Activated T-helper 1 cell treated with Interleukin-2 at 50 U/mL for 16 hours (primary cell): ENCODE measurements at regions not wholly inside any gene's neighbourhood (a gene's known extent, or its start where the extent isn't known, plus 50 kb on each side); places are given as distances from the start of the nearest gene placed in this dataset.

Experiments
- DNase-seq: peaks from one replicate; pipeline ENCODE4 v3.0.0-alpha.2; 2020; ENCODE audit warnings: low read depth

DNA sequence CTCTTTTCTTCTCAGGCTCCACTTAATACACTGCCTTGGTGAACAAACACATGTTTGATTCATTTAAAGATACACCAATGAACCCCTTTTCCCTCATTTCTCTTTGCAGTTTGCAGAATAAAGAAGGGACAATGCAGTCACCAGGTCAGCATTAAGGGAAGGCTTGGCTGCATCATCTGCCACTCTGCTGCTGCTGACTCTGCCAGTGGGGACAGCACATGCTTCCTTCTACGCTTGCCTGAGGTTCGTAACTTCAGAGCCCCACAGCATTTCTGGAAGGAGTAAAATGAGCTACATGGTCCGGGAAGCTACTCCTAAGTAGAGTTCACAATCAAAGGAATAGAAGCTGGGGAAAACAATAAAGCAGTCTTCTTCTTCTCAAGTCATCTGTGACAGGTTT, 178.9 kb upstream of the GATB start:
- no peak for DNase-seq

DNA sequence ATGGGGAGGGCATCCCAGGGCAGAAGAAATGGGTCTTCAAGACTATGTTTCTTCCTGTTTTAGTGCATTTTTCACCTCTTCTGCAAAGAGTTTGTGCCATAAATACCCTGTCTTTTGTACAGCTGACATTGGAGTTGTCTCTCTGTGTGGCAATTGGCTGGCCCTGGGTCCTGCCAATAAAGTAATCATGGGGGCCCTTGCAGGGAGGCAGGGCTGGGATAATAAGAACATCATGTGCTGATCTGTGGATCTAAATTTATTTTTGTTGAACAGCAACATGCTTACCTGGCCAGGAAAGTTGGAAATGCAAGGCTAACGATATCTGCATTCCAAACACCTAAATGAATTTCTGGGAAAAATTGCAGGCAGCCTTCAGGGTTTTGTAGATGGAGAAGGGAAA, 174.6 kb upstream of the GATB start:
- no peak for DNase-seq

DNA sequence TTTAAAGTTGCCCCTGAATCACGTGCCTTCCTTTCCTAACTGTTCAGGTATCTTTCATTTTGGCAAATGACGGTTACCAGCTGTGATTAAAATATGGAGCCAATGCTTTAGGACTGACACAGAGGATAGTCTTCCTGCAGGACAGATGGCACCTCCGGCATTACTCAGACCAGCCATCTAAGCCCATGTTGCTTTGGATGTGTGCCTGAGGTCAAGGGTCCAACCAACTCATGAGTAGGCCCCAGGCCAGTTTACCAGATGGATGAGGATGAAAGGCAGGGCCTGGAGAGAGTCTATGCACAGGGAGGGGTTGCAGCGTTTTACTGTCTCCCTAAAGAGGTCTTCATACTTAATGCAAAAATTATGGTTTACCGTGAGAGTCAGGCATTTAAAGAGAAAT, 174.0 kb upstream of the GATB start:
- DNase-seq: no peak

DNA sequence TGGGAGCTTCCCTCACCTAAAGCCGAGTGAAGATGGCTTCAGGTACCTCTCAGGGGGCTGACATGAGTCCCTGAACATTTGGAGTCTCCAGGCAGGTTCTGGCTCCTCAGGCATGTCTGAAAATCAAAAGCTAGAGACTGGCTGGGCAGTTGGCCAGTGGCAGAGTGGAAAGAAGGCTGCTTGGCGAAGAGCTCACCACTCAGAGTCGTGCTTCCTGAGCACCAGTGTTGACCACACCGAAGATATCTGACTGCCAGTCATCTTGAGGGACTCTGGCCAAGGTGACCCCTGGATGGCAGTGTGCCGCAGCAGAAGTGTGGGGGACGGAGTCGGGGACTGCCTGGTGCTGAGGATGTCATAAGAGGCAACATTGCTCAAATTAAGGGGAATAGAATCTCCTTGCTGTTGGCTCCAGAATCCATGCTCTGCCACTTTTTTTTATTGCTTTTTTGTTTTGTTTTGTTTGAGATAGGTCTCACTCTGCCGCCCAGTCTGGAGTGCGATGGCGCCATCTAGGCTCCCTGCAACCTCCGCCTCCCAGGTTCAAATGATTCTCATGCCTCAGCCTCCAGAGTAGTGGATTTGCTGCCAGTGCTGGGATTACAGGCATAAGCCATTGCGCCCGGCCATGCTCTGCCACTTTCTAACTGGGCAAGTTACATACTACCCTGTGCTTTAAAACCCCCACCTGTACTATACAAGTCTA, 172.5 kb upstream of the GATB start:
- no peak for DNase-seq

DNA sequence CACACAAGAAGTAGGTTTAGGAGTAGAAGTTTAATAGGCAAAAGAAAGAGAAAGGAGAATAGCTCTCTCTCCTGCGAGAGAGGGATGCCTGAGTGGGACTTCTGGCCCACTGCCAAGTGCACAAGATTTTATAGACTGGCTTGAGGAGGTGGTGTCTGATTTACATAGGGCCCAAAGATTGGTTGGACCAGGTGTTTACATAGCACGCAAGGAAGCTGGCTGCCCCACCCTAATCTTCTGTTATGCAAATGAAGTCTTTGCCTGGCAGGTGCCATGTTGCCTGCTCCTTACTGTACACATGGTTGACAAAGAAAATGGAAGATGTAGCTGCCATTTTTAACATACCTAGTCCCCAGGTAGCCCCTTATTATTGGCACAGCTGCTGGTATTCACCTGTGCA, 170.8 kb upstream of the GATB start:
- no peak for DNase-seq

DNA sequence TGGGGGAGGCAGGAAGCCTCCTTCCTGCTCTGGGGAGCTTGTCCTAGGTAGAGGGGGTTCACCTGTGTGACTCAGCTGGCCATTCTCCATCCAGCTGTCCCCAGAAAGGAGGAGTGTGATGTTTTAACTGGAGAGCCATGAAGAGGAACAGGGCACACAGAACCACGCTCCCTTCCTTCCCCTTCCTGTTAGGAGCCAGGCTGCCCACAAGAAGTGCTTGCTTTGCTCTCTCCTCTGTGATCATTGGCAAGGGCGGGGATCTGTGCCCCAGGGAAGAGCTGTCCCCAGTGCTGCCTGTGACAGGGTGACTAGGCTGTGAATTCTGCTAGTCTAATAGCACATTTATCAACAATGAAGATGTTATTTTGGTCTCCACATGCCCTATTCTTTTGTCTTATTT, 169.6 kb upstream of the GATB start:
- DNase-seq: no peak

DNA sequence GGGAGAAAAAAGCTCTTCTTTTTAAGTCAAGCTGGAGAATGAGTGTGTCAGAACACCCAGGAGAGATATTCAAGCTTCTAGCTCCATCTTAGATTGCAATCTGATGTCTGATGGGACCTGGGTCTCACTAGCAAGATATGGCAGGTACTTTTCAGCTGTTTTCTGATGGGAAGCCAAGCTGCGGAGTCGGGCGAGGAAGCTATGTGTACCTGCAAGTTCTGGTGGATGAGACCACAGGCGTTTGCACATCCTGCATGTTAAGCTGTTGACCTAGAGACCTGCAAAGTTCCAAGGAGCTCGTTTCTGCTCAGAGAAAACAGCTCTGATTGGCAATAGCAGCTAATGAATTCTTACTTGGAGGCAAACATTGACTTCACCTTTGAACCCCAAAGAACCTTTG, 167.3 kb upstream of the GATB start:
- no peak for DNase-seq

DNA sequence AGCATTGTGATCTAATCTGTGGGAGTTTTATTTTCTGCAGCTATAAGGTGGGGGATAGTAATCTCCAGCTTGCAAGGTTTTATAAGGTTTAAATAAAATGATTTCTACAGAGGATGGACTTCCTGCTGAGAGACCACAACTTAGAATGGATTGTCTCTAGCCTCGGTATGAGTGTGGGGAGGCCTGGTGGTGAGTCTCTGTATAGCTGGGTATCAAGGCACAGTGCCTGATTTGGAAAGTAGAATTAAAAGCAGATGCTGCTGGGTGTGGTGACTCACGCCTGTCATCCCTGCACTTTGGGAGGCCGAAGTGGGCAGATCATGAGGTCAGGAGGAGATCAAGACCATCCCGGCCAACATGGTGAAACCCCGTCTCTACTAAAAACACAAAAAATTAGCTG, 162.0 kb upstream of the GATB start:
- no peak for DNase-seq

DNA sequence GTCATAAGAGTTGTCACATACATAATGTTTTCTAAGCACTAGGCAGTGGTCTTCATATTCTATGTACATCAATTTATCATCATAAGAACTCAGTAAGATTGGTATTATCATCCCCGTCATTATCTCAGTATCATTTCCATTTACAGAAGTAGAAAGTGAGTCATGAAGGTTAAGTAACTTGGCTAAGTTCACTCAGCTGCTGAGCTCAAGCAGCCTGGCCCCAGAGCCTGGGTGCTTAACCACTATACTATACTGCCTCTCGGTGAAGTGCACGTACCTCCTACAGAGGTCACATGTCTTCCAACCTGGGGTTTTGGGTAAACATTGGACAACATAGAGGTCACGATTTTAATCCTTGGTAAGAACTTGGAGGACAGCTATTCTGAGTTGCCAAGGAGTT, 161.5 kb upstream of the GATB start:
- no peak for DNase-seq

DNA sequence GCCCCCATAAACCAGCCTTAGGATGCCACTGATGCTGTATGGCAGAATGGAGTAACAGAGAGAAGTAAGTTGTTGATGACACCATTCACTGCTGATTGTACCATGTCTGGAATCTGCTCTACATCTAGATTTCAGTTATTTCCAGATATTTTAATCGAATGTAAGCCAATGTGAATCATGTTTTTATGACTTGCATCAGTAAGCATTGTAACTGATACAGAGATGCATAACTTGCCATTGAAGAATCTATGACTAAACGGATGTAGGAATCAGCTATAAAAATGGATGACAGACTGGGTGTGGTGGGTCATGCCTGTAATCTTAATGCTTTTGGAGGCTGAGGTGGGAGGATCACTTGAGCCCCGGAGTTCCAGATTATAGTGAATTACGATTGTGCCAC, 161.0 kb upstream of the GATB start:
- no peak for DNase-seq

DNA sequence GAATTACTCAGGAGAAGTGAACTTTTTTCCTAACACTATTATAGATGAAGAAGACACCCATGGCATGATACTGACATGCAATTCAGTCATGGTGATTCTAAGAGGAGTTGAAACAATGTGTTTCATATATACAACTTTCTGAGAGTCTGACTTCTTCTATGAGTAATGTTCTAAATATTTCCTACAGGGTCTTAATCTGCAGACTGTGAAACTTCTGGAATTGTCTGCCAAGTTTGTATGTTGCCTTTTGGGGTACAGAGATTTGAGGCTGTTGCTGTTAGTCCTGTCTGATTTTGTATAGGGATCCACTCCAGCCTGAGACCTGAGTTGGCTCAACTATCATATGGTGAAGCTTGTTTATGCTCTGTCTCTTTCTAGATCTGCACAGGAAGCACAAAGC, 160.6 kb upstream of the GATB start:
- no peak for DNase-seq

DNA sequence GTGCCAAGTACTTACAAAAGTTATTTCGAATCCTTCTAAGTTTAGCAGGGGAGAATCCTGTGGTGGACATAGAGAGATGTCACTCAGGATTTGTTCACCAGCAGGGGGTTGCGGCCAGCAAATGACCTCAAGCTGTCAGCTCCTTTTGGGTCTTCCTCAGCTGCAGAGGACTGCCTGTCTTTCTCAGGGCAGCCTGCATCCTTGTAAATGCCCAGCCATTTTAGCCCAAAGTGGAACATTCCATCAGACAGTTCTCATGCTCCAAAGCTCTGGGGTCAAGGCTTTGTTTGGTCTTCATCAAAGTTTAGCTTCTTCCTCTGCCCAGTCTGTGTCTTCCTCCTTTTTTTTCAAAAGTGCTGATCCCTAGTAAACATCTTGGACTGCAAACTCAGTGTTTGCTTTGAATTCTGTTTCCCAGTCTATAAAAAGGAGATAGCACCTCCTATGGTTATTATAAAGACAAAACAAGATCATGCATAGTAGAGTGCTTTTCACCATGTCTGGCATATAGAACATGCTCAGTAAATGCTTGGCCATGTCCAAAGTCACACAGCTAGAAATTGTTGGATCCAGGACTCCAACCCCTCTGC, 156.4 kb upstream of the GATB start:
- DNase-seq: no peak

DNA sequence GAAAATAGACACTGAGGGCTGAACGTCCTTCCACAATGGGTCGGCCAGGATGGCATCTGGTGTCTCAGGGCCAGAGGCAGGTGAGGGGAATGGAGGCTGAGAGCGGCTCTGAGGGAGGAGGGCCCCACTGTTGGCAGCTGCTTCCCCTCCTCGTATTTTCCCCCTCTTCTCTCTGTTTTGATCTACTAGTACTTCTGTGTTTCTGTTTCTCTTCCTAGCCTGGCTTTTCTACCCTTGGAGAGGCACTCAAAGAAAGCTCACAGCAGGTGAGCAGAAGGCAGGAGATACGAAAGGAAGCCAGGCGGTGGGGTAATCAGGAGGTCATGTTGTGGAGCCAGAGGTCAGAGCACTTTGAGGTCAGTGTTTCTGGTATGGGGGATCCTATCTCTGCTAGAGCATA, 151.8 kb upstream of the GATB start:
- DNase-seq: no peak

DNA sequence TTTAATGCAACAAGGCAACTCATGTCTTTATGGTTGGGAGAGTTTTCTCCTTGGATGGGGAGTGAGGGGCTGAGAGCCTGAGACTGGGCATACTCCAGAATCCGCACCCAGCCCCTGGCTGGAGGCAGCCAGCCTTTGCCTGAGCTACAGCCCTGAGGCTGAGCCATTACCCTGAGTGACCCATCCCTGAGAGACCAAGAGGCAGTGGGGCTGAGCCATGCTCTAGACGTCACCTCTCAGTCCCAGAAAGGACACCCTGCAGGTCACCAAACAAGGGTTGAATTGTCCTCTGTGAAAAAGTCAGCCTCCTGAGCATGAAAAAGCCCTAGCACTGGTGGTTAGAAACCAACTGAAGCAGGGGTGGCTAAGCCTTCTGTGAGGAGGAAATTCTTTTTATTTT, 151.2 kb upstream of the GATB start:
- no peak for DNase-seq

DNA sequence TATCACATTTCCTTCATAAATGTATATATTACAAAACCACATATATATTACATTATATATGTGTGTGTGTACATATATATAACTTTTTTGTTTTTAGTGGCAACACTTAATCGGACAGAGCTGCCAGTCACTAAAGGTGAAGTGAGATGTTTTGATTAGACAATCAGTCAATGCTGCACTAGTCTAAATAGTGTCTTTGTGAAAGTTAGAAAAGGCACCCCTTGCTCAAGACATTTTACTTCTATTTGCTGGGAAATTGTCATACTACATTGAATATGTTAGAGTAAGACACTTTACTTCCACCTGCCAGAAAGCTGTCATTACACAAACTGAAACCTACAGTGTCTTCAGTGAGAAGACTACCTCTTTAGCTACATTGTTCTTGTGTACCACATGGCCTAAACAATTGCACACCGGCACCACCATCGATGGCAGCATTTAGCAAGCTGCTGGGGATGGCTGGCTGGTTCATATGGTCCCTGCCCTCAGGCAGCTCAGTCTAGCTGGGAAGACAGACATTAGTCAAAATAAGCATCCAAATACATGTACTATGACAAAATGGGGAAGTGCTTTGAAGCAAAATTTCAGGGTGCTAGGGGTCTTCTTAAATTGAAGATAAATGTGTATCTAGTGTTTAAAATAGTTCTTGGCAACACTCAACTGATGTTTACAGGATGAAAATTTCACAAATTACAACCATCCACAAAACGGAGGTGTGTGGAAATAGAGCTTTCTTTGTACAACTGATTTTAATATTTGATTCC, 148.1 kb upstream of the GATB start:
- DNase-seq: no peak

DNA sequence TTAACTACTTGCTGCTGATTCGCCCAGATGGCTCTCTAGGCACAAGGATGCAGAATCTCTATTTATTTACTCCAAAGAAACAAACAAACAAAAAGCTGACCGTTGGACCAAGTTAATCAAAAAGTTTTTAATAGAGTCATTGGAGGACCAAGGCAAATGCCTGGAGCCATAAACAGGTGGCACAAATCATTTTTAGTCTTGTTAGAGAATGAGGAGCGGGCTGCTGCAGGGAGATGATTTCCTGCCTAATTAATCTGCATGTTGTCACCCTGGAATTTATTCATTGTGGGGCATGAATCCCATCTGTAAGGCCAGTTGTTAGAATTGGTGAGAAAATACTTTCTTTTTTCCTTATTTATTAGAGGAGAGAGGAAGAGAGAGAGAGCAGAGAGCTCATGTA, 147.4 kb upstream of the GATB start:
- DNase-seq: no peak

DNA sequence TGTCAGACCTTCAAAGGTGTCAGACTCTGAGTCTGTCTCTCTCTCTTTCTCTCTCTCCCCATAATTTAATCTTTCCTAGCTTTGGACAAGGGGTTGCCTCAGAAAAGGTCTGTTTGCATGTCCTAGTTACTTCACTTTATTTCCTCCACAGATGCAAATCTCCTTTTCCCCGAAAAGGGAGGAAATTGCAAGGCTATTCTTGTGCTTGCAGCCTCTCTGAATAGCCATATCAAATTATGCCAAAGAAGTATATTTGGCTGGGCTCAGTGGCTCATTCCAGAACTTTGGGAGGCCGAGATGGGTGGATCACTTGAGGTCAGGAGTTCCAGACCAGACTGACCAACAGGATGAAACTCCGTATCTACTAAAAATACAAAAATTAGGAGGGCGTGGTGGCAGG, 145.6 kb upstream of the GATB start:
- DNase-seq: no peak

DNA sequence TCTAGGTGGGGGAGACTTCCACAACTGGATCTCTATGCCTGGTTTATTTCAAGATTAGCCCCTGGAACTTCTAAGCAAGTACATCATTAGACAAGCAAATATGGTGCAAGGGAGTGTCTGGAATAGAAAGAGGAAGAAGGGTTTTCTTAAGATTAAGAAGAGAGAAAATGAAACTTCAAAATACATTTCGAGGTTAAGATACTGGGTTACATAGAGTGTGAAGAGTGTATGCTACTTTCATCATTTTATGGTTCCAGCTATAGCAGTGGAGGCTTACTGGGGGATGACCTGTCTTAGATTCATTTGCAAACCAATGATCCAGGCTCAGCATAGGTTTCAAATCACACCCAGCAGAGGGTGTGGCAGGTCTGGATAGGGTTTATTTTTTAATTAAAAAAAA, 144.4 kb upstream of the GATB start:
- no peak for DNase-seq

DNA sequence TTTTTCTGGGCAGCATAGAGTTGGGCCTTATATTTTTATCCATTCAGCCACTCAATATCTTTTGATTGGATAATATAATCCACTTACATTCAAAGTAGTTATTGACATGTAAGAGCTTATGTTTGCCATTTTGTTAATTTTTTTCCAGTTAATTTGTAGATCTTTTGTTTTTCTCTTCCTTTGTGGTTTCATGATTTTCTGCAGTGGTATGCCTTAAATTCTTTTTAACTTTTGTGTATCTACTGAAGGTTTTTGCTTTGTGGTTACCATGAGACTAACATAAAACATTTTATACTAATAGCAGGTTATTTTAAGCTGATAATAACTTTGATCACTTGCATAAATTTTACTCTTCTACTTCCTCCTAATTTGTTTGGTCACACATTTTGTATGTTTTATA, 140.8 kb upstream of the GATB start:
- no peak for DNase-seq

DNA sequence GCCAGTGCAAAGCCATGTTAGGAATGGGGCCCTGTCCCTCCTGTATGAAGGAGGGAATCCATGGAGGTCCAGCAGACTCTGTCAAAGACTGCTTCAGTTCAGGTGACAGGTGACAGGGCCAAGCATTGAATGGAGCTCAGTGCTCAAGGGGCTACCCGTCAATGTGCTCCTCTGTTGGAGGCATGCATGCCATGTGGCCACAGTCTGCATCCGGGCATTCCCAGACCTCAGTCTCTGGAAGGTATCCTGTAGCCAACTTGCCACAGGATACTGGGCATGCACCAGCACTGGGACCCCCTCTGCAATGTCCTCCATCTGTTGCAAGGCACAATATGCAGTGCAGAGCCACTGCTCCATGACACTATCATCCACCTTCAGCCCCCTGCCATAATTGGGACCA, 136.1 kb upstream of the GATB start:
- DNase-seq: no peak

DNA sequence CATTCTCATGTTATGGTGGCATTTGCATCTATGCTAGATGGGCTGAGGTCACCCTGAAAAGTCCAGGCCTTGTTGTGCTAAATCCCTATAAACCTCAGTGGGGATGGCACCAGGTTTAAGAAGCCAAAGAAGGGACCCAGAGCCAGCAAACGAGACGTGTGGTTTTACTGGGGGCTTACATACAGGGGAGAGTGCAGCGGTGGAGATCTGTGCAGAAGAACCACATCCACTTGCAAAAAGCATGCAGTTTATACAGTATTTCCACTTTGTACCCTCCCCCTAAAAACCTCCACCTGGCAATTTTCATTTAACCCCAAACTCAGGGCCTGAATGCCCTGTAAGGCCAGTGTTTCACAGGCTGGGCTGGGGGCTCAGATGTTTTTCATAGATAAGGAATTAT, 134.9 kb upstream of the GATB start:
- no peak for DNase-seq

DNA sequence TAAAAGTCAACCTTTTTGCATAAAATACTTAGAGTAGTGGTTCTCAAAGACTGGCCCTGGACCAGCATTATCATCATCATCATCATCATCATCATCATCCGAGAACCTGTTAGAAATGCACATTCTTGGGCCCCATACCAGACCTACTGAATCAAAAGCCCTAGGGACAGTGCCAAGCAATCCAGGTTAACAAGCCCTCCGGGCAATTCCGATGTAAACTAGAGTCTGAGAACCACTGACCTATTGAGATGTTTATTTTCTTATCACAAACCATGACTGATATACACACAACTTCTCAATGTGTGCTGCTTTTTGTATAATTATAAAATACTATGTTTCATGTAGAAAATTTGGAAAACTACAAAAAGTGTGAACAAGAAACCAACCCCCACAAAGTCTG, 133.4 kb upstream of the GATB start:
- no peak for DNase-seq

DNA sequence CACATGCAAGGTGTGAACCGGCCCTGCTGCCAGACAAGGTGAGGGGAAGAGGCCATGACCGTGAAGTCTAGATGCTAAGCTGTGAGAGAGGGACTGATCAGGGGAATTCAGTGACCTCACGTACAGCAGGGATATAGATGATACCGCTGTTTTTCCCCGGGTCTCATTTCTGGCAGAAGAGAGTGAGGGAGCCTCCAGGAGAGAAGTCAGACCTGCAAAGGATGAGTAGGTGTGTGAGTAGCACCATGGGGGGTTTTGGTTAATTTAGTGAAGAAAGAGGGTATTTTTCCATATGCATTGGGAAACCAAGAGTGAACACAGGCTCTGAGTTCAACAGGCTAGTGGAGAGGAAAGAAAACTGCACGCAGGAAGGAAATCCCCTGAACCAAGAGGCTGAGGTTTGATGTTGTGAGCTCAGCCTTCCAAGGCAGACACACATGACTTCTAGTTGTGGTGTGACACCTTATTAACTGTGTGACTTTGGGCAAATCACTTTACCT, 127.6 kb upstream of the GATB start:
- no peak for DNase-seq

DNA sequence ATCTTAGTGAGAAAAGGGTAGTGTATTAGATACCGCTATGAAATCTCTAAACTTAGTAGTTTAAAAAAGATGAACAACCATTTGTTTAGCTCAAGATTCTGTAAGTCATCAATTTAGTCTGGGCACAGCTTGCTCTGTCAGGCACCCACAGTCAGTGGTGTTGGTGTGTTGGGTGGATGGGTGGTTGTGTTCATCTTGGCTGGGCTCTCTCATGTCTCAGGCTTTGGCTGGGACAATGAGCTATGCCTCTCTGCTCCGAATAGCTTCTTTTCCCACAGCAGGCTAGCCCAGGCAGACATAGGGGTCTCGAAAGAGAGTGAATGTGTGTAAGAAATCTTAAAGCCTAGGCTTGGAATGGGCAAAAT, 127.0 kb upstream of the GATB start:
- DNase-seq: no peak
